Neural crest cell (in vitro differentiated cells): ENCODE measurements at regions not wholly inside any gene's neighbourhood (a gene's known extent, or its start where the extent isn't known, plus 50 kb on each side); places are given as distances from the start of the nearest gene placed in this dataset.

Experiments
- DNase-seq: peaks from one replicate; pipeline ENCODE4 v3.0.0; 2021; ENCODE audit warnings: low read depth, mixed read lengths, low spot score
- H3K27ac Mint-ChIP-seq: one replicate; pipeline ENCODE4 v1.8.0; 2021; ENCODE audit warnings: mild to moderate bottlenecking, mixed read lengths; ENCODE audit not compliant: unreplicated experiment
- H3K27me3 Mint-ChIP-seq: 2 replicates; pipeline ENCODE4 v1.8.0; 2021; ENCODE audit warnings: low read depth, mild to moderate bottlenecking, mixed read lengths
- H3K36me3 Mint-ChIP-seq: 2 replicates; pipeline ENCODE4 v1.8.0; 2021; ENCODE audit warnings: low read depth, mild to moderate bottlenecking, mixed read lengths
- H3K4me1 Mint-ChIP-seq: 2 replicates; pipeline ENCODE4 v1.8.0; 2021; ENCODE audit warnings: mixed read lengths
- H3K4me3 Mint-ChIP-seq: one replicate; pipeline ENCODE4 v1.8.0; 2021; ENCODE audit warnings: mild to moderate bottlenecking, mixed read lengths
- H3K9me3 Mint-ChIP-seq: 2 replicates; pipeline ENCODE4 v1.8.0; 2021; ENCODE audit warnings: mixed read lengths
- TF ChIP-seq, protein P1 (sequence below): fragments of 200-600 bp; sonication (generic); conservative IDR thresholded peaks from 2 replicates; pipeline ENCODE4 v1.5.0; 2021; ENCODE audit warnings: antibody characterized with exemption, mild to moderate bottlenecking

DNA sequence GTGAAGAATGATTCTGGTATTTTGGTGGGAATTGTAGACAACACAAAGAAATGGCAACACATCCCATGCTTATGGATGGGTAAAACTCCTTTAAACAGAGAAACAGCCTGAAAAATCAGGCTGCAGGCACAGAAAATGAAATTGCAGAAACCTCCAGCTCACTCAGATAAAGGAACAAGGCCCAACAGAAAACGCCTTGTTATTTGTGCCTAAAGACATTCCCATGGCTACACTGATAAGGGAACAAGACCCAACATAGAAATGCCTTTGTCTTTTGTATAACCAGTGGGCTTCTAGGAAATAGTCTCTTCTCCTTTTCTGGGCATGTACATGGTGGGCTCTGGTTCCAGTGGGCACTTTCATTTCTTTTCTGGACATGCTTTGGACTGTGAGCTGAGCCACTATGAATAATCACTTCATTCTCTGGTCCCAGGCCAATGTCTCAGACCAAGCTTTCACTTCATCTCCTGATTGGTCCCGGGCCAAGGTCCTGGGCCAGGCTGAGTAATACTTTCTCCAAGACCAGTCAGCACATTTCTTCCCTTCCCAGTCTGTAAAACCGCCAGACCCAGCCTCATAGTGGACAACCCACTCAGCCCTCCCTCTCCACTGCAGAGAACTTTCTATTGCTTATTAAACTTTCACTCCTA is 160.5 kb downstream of the TBX22 start:
- no peak for DNase-seq
- Mint-ChIP-seq H3K36me3 (peaks cover 3% of the 10 kb centered on the region), H3K4me1 (peaks cover 11% of the 10 kb centered on the region), H3K27ac (no peak overlapping the region), H3K27me3 (no peaks in the 10 kb centered on the region), H3K9me3 (peaks cover 7% of the 10 kb centered on the region), H3K4me3 (no peak overlapping the region)
- TF ChIP-seq, protein P1, sequence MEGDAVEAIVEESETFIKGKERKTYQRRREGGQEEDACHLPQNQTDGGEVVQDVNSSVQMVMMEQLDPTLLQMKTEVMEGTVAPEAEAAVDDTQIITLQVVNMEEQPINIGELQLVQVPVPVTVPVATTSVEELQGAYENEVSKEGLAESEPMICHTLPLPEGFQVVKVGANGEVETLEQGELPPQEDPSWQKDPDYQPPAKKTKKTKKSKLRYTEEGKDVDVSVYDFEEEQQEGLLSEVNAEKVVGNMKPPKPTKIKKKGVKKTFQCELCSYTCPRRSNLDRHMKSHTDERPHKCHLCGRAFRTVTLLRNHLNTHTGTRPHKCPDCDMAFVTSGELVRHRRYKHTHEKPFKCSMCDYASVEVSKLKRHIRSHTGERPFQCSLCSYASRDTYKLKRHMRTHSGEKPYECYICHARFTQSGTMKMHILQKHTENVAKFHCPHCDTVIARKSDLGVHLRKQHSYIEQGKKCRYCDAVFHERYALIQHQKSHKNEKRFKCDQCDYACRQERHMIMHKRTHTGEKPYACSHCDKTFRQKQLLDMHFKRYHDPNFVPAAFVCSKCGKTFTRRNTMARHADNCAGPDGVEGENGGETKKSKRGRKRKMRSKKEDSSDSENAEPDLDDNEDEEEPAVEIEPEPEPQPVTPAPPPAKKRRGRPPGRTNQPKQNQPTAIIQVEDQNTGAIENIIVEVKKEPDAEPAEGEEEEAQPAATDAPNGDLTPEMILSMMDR: no peak

DNA sequence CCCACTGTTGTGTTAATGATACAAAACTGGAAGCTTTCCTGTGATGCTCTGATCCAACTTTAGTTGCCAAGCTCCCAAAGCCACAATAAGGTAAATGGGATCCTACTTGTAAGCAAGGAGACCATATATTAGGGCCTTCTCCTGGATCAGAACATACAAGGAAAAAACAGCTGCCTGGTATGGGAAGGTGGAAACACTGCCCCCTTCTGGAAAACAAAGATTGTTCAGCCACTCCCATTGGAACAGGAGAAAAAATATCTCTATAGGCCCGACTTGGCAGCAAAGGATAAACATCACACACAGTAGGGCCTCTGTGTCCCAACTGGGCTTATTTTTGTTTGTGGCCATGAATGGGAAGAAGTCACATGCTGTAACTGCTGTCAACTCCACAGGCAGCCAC is 166.5 kb downstream of the TBX22 start:
- DNase-seq: no peak
- Mint-ChIP-seq H3K36me3 (no peaks in the 10 kb centered on the region), H3K27me3 (no peaks in the 10 kb centered on the region), H3K27ac (no peak overlapping the region), H3K4me1 (no peaks in the 10 kb centered on the region), H3K4me3 (no peak overlapping the region), H3K9me3 (peaks cover 11% of the 10 kb centered on the region)
- TF ChIP-seq, protein P1: peak; percentile 31

GRCh38 chrX:80184854-80185253 is 170.3 kb downstream of the TBX22 start:
- DNase-seq: no peak
- H3K9me3 Mint-ChIP-seq: peaks cover 12% of the 10 kb centered on the region
- no peaks in the 10 kb centered on the region for H3K36me3 Mint-ChIP-seq
- TF ChIP-seq, protein P1: peak; percentile 33
- H3K27me3 Mint-ChIP-seq: no peaks in the 10 kb centered on the region
- H3K27ac Mint-ChIP-seq: no peak overlapping the region
- H3K4me3 Mint-ChIP-seq: no peak overlapping the region
- no peaks in the 10 kb centered on the region for H3K4me1 Mint-ChIP-seq

- no peak overlapping the region for H3K27ac Mint-ChIP-seq
- H3K36me3 Mint-ChIP-seq: no peaks in the 10 kb centered on the region
- H3K4me3 Mint-ChIP-seq: no peak overlapping the region
- H3K9me3 Mint-ChIP-seq: peaks cover 9% of the 10 kb centered on the region
- H3K27me3 Mint-ChIP-seq: no peaks in the 10 kb centered on the region
- no peaks in the 10 kb centered on the region for H3K4me1 Mint-ChIP-seq
- DNase-seq: no peak
- TF ChIP-seq, protein P1: no peak
These were observed 192.1 kb downstream of the TBX22 start for GRCh38 chrX:80206647-80207046.

- Mint-ChIP-seq H3K4me1 (no peaks in the 10 kb centered on the region), H3K27me3 (no peaks in the 10 kb centered on the region), H3K27ac (no peak overlapping the region), H3K4me3 (no peak overlapping the region), H3K36me3 (no peaks in the 10 kb centered on the region), H3K9me3 (peaks cover 4% of the 10 kb centered on the region)
- DNase-seq: no peak
- TF ChIP-seq, protein P1: no peak
These were observed 192.8 kb downstream of the TBX22 start for GRCh38 chrX:80207327-80207726.
